H9 (cell line): ENCODE measurements at regions not wholly inside any gene's neighbourhood (a gene's known extent, or its start where the extent isn't known, plus 50 kb on each side); places are given as distances from the start of the nearest gene placed in this dataset.

Source experiments
- DNase-seq: peaks from one replicate; pipeline ENCODE4 v3.0.0-alpha.2; 2017
- H2AFZ ChIP-seq: one replicate; pipeline ENCODE4 v1.6.1; 2013; ENCODE audit warnings: mild to moderate bottlenecking, low read length, control low read depth, moderate library complexity
- H2AK5ac ChIP-seq: 2 replicates; pipeline ENCODE4 v1.6.1; 2013; ENCODE audit warnings: low read length, control low read depth, mixed read lengths; ENCODE audit not compliant: insufficient read length
- H2BK120ac ChIP-seq: one replicate; pipeline ENCODE4 v1.6.1; 2013; ENCODE audit warnings: low read depth, mild to moderate bottlenecking, low read length, control low read depth, inconsistent platforms; ENCODE audit not compliant: poor library complexity, severe bottlenecking
- H2BK12ac ChIP-seq: 2 replicates; pipeline ENCODE4 v1.6.1; 2013; ENCODE audit warnings: low read length, control low read depth, mixed read lengths, low read depth; ENCODE audit not compliant: insufficient read length
- H2BK15ac ChIP-seq: 2 replicates; pipeline ENCODE4 v1.6.1; 2013; ENCODE audit warnings: low read depth, low read length, control low read depth
- H2BK20ac ChIP-seq: one replicate; pipeline ENCODE4 v1.6.1; 2013; ENCODE audit warnings: low read depth, mild to moderate bottlenecking, low read length, control low read depth, inconsistent platforms; ENCODE audit not compliant: poor library complexity, severe bottlenecking
- H2BK5ac ChIP-seq: 2 replicates; pipeline ENCODE4 v1.6.1; 2013; ENCODE audit warnings: low read length, control low read depth, mixed read lengths; ENCODE audit not compliant: insufficient read length
- H3K14ac ChIP-seq: 2 replicates; pipeline ENCODE4 v1.6.1; 2013; ENCODE audit warnings: low read length, control low read depth; ENCODE audit not compliant: insufficient read depth
- H3K18ac ChIP-seq: 2 replicates; pipeline ENCODE4 v1.6.1; 2013; ENCODE audit warnings: low read depth, mild to moderate bottlenecking, mixed read lengths, low read length, control low read depth; ENCODE audit not compliant: insufficient read length
- H3K23ac ChIP-seq: 2 replicates; pipeline ENCODE4 v1.6.1; 2013; ENCODE audit warnings: low read length, control low read depth, mixed read lengths, low read depth; ENCODE audit not compliant: insufficient read length
- H3K23me2 ChIP-seq: 2 replicates; pipeline ENCODE4 v1.6.1; 2013; ENCODE audit warnings: low read depth, mild to moderate bottlenecking, mixed read lengths, low read length, control low read depth; ENCODE audit not compliant: insufficient read length, poor library complexity, severe bottlenecking
- H3K27ac ChIP-seq: 2 replicates; pipeline ENCODE4 v1.5.1; 2013; ENCODE audit warnings: low read length, control low read depth, mixed read lengths, low read depth; ENCODE audit not compliant: insufficient read length
- H3K27me3 ChIP-seq: 2 replicates; pipeline ENCODE4 v1.6.1; 2013; ENCODE audit warnings: low read length, control low read depth, inconsistent platforms; ENCODE audit not compliant: insufficient read depth
- H3K4ac ChIP-seq: 2 replicates; pipeline ENCODE4 v1.6.1; 2013; ENCODE audit warnings: low read depth, mild to moderate bottlenecking, control low read depth, inconsistent platforms, low read length, moderate library complexity
- H3K4me1 ChIP-seq: 2 replicates; pipeline ENCODE4 v1.6.1; 2013; ENCODE audit warnings: low read length, control low read depth, inconsistent platforms; ENCODE audit not compliant: insufficient read depth
- H3K4me2 ChIP-seq: 2 replicates; pipeline ENCODE4 v1.6.1; 2013; ENCODE audit warnings: low read length, control low read depth, mixed read lengths; ENCODE audit not compliant: insufficient read length, insufficient read depth
- H3K56ac ChIP-seq: 2 replicates; pipeline ENCODE4 v1.6.1; 2013; ENCODE audit warnings: low read depth, mild to moderate bottlenecking, mixed read lengths, low read length, control low read depth; ENCODE audit not compliant: insufficient read length
- H3K79me1 ChIP-seq: 2 replicates; pipeline ENCODE4 v1.6.1; 2013; ENCODE audit warnings: low read depth, mild to moderate bottlenecking, moderate library complexity, low read length, control low read depth, inconsistent platforms; ENCODE audit not compliant: insufficient read depth, poor library complexity, severe bottlenecking
- H3K79me2 ChIP-seq: 2 replicates; pipeline ENCODE4 v1.6.1; 2013; ENCODE audit warnings: low read length, control low read depth, inconsistent platforms; ENCODE audit not compliant: insufficient read depth
- H3K9ac ChIP-seq: 2 replicates; pipeline ENCODE4 v1.6.1; 2013; ENCODE audit warnings: low read length, control low read depth, mixed read lengths; ENCODE audit not compliant: insufficient read length; ENCODE audit errors: extremely low read depth
- H3K9me3 ChIP-seq: one replicate; pipeline ENCODE4 v1.6.1; 2013; ENCODE audit warnings: low read depth, low read length, inconsistent platforms; ENCODE audit not compliant: control insufficient read depth
- H3T11ph ChIP-seq: one replicate; pipeline ENCODE4 v1.6.1; 2013; ENCODE audit warnings: mild to moderate bottlenecking, low read length, control low read depth, inconsistent platforms
- H4K20me1 ChIP-seq: one replicate; pipeline ENCODE4 v1.6.1; 2013; ENCODE audit not compliant: control insufficient read depth, insufficient read length, insufficient read depth
- H4K5ac ChIP-seq: 2 replicates; pipeline ENCODE4 v1.6.1; 2013; ENCODE audit warnings: low read depth, mild to moderate bottlenecking, mixed read lengths, low read length, control low read depth; ENCODE audit not compliant: insufficient read length
- H4K8ac ChIP-seq: replicated peaks from 2 replicates; pipeline ENCODE4 v1.6.1; 2013; ENCODE audit warnings: low read length, control low read depth, mixed read lengths, low read depth; ENCODE audit not compliant: insufficient read length
- H4K91ac ChIP-seq: 2 replicates; pipeline ENCODE4 v1.6.1; 2013; ENCODE audit warnings: low read depth, mild to moderate bottlenecking, moderate library complexity, mixed read lengths, low read length, control low read depth; ENCODE audit not compliant: insufficient read length
- H3K27ac Mint-ChIP-seq, 3 experiments: 2 replicates in 2 of 3; 3 replicates in 1 of 3; pipeline ENCODE4 v1.8.0; 2020 to 2021; ENCODE audit warnings: mixed read lengths in 3 of 3, mild to moderate bottlenecking in 1 of 3, moderate library complexity in 1 of 3
- H3K27me3 Mint-ChIP-seq: 2 replicates; pipeline ENCODE4 v1.8.0; 2021; ENCODE audit warnings: low read depth, mild to moderate bottlenecking, moderate library complexity, mixed read lengths
- H3K36me3 Mint-ChIP-seq, 3 experiments: 2 replicates in 2 of 3; 3 replicates in 1 of 3; pipeline ENCODE4 v1.8.0; 2020 to 2021; ENCODE audit warnings: low read depth in 3 of 3, mixed read lengths in 3 of 3; ENCODE audit not compliant: insufficient read depth in 1 of 3
- H3K4me1 Mint-ChIP-seq, 2 experiments: 2 replicates each; pipeline ENCODE4 v1.8.0; 2020; ENCODE audit warnings: mixed read lengths in 2 of 2
- H3K4me3 Mint-ChIP-seq, 2 experiments: 2 replicates in 1 of 2; 3 replicates in 1 of 2; pipeline ENCODE4 v1.8.0; 2020 to 2021; ENCODE audit warnings: mild to moderate bottlenecking in 2 of 2, mixed read lengths in 2 of 2, moderate library complexity in 1 of 2
- H3K9me3 Mint-ChIP-seq, 2 experiments: 2 replicates in 1 of 2; 3 replicates in 1 of 2; pipeline ENCODE4 v1.8.0; 2020; ENCODE audit warnings: mild to moderate bottlenecking in 2 of 2, mixed read lengths in 2 of 2, moderate library complexity in 1 of 2
- WGBS: extraction: QIAGEN DNeasy Blood & Tissue Kit; methylation state at CpG from one replicate; pipeline ENCODE4 v1.1.7; 2013; ENCODE audit warnings: missing lambda C conversion rate, low lambda C conversion rate, mixed read lengths; ENCODE audit not compliant: insufficient read length; ENCODE audit errors: extremely low coverage; 5-methylcytosine and 5-hydroxymethylcytosine counted together
- TF ChIP-seq, protein P1 (sequence below): fragments of 200-600 bp; sonication (generic); conservative IDR thresholded peaks from 3 replicates; pipeline ENCODE4 v1.8.0; 2021; ENCODE audit warnings: antibody characterized with exemption, mild to moderate bottlenecking

DNA sequence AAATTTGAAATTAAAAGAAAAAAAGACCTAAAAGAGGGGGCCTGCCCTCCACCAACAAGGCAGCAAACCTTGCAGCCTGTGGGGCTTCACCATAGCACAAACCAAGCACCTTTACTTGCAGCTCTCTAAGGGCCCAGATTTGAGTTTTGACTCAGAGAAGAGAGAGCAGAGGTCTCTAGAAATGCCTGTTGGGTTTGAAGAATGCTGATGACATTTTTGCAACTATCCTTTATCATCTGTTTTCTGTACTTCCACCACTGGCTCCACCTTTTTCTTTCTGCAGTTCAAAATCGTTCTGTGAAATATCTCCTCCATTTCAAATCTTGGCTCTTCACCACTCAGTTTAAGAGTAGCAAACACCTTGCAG, 83.8 kb upstream of the HMGA2 start:
- peaks cover 4% of the 10 kb centered on the region; the same call in 1 of the 2 replicates for H3K4me1 ChIP-seq
- no peak overlapping the region for H3K14ac ChIP-seq
- no peak overlapping the region for H3K4ac ChIP-seq
- WGBS = no CpG with 5 or more reads among the region's 1 CpG
- H3K23ac ChIP-seq = no peak overlapping the region
- H3K27ac ChIP-seq = no peak overlapping the region
- H3K79me2 ChIP-seq = no peaks in the 10 kb centered on the region
- no peak overlapping the region for H2AK5ac ChIP-seq
- no peak overlapping the region for H2BK120ac ChIP-seq
- H2BK15ac ChIP-seq = no peak overlapping the region
- H4K8ac ChIP-seq = no peak overlapping the region
- no peak overlapping the region for H4K91ac ChIP-seq
- no peak overlapping the region for H4K5ac ChIP-seq
- Mint-ChIP-seq H3K9me3 (peaks cover 0 to 2% of the 10 kb centered on the region in 2 experiments; a peak in 3 of 5 replicates), H3K4me3 (peak overlapping the region; percentile 70 to 82), H3K27me3 (peaks cover 43% of the 10 kb centered on the region), H3K4me1 (peaks cover 21 to 24% of the 10 kb centered on the region in 2 experiments), H3K27ac (peak overlapping the region; percentile 5 to 84 (median 79); a peak in 3 of 7 replicates), H3K36me3 (no peaks in the 10 kb centered on the region; a peak in 1 of 7 replicates)
- no peaks in the 10 kb centered on the region for H4K20me1 ChIP-seq
- no peak overlapping the region for H3T11ph ChIP-seq
- H3K9ac ChIP-seq = no peak overlapping the region
- H3K18ac ChIP-seq = peak overlapping the region; percentile 77
- peak overlapping the region; percentile 79 for H3K4me2 ChIP-seq
- H3K9me3 ChIP-seq = no peaks in the 10 kb centered on the region
- H2BK20ac ChIP-seq = no peak overlapping the region
- no peak overlapping the region for H3K56ac ChIP-seq
- H3K79me1 ChIP-seq = no peaks in the 10 kb centered on the region
- H2BK5ac ChIP-seq = no peak overlapping the region
- TF ChIP-seq, protein P1, sequence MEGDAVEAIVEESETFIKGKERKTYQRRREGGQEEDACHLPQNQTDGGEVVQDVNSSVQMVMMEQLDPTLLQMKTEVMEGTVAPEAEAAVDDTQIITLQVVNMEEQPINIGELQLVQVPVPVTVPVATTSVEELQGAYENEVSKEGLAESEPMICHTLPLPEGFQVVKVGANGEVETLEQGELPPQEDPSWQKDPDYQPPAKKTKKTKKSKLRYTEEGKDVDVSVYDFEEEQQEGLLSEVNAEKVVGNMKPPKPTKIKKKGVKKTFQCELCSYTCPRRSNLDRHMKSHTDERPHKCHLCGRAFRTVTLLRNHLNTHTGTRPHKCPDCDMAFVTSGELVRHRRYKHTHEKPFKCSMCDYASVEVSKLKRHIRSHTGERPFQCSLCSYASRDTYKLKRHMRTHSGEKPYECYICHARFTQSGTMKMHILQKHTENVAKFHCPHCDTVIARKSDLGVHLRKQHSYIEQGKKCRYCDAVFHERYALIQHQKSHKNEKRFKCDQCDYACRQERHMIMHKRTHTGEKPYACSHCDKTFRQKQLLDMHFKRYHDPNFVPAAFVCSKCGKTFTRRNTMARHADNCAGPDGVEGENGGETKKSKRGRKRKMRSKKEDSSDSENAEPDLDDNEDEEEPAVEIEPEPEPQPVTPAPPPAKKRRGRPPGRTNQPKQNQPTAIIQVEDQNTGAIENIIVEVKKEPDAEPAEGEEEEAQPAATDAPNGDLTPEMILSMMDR = no peak
- peak overlapping the region; percentile 69 for H2AFZ ChIP-seq
- DNase-seq = no peak
- H3K27me3 ChIP-seq = no peaks in the 10 kb centered on the region
- H3K23me2 ChIP-seq = peaks cover 12% of the 10 kb centered on the region
- H2BK12ac ChIP-seq = no peak overlapping the region
